Mucosa of descending colon (tissue), 3 donors: ENCODE measurements at regions not wholly inside any gene's neighbourhood (a gene's known extent, or its start where the extent isn't known, plus 50 kb on each side); places are given as distances from the start of the nearest gene placed in this dataset.

ENCODE experiments used
- ATAC-seq: fragments of 200-7000 bp; cut with Tn5 transposase; one replicate; pipeline ENCODE4 v1.9.1; 2020; ENCODE audit warnings: mild to moderate bottlenecking, moderate library complexity
- DNase-seq, 3 donors: peaks; one replicate each; pipeline ENCODE4 v3.0.0-alpha.2; 2020
- H3K36me3 ChIP-seq: fragments of 200-600 bp; one replicate; pipeline ENCODE4 v1.8.0; 2021; ENCODE audit warnings: low read depth, mild to moderate bottlenecking
- H3K4me1 ChIP-seq: fragments of 200-600 bp; one replicate; pipeline ENCODE4 v1.8.0; 2021; ENCODE audit warnings: low read depth, mild to moderate bottlenecking
- H3K4me3 ChIP-seq: fragments of 200-600 bp; one replicate; pipeline ENCODE4 v1.8.0; 2021; ENCODE audit warnings: mild to moderate bottlenecking
- H3K9me3 ChIP-seq: fragments of 200-600 bp; one replicate; pipeline ENCODE4 v1.8.0; 2021; ENCODE audit warnings: mild to moderate bottlenecking
- CTCF ChIP-seq: fragments of 200-600 bp; IDR thresholded peaks from one replicate; pipeline ENCODE4 v1.8.0; 2022; ENCODE audit warnings: antibody characterized with exemption, mild to moderate bottlenecking
- intact Hi-C, 2 donors: fragments of 100-400 bp; cut with DNase I in 1 of 2; cut with micrococcal nuclease in 1 of 2; formaldehyde crosslinking; loops; one replicate each; pipeline versions ENCODE4 v1.11.0 to v1.11.1; 2022; cut with DNase I, micrococcal nuclease
- donor health status: DM: no; HTN: no; CAD: no; lungs with moderate emphysema.
- donor health status: DM: no; HTN: no; CAD: no.
- donor health status: DM: no; HTN: yes; CAD: no.

- Histone ChIP-seq H3K4me1 (no peaks in the 10 kb centered on the region), H3K36me3 (no peaks in the 10 kb centered on the region), H3K9me3 (no peaks in the 10 kb centered on the region), H3K4me3 (no peak overlapping the region)
- intact Hi-C loops: no loop called here
- no peak for TF ChIP-seq CTCF
- ATAC-seq: no peak
- DNase-seq: peak in 2 of 3 donors; percentile 23 to 34
Measured at GRCh38 chr3:6644070-6644929, 216.6 kb upstream of the GRM7 start.

- ATAC-seq (no peak), DNase-seq (no peak)
- H3K4me1 ChIP-seq: no peaks in the 10 kb centered on the region
- TF ChIP-seq CTCF: no peak
- no peaks in the 10 kb centered on the region for H3K36me3 ChIP-seq
- intact Hi-C loops: no loop called here
- H3K4me3 ChIP-seq: no peak overlapping the region
- peaks cover 10% of the 10 kb centered on the region for H3K9me3 ChIP-seq
Measured at GRCh38 chr3:6654670-6655069, 206.2 kb upstream of the GRM7 start.

GRCh38 chr3:6655275-6655674 is 205.6 kb upstream of the GRM7 start:
- Histone ChIP-seq H3K9me3 (peaks cover 10% of the 10 kb centered on the region), H3K4me1 (no peaks in the 10 kb centered on the region), H3K4me3 (no peak overlapping the region), H3K36me3 (no peaks in the 10 kb centered on the region)
- intact Hi-C loops: no loop called here
- ATAC-seq: no peak
- no peak for TF ChIP-seq CTCF
- no peak for DNase-seq

- TF ChIP-seq CTCF: no peak
- no peaks in the 10 kb centered on the region for H3K36me3 ChIP-seq
- ATAC-seq (peak; percentile 55), DNase-seq (no peak)
- intact Hi-C loops: no loop called here
- no peak overlapping the region for H3K4me3 ChIP-seq
- peaks cover 10% of the 10 kb centered on the region for H3K9me3 ChIP-seq
- H3K4me1 ChIP-seq: no peaks in the 10 kb centered on the region
Measured at GRCh38 chr3:6657591-6657990, 203.3 kb upstream of the GRM7 start.

GRCh38 chr3:6667354-6667753 is 193.6 kb upstream of the GRM7 start:
- no peak for DNase-seq
- ATAC-seq: no peak
- no peaks in the 10 kb centered on the region for H3K36me3 ChIP-seq
- no peak overlapping the region for H3K4me3 ChIP-seq
- H3K4me1 ChIP-seq: no peaks in the 10 kb centered on the region
- intact Hi-C loops: no loop called here
- no peak for TF ChIP-seq CTCF
- peaks cover 7% of the 10 kb centered on the region for H3K9me3 ChIP-seq
